ENCODE measurements at regions not wholly inside any gene's neighbourhood (a gene's known extent, or its start where the extent isn't known, plus 50 kb on each side); places are given as distances from the start of the nearest gene placed in this dataset.

DNA sequence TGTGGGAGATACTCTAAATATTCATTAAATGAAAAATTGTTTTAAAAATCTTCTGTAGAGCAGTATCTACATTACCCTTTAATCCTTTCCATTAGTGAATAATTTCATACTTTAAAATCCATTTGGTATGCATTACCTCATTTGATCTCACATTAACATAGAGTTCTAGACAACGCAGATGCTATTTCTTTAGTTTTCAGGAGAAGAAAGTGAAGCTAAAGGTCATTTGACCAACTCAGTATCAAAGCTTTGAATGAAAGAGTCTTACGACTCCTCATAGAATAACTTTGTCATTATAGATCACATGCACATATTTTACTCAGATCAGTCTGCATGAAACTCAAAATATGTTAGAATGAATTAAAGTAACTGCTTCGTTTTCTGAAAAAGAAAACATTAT is 460.2 kb downstream of the DNAJB9 start:
- RAD21 ChIA-PET (ENCODE audit: unreplicated experiment) = no interaction called here
- BruUV-seq (replicated peaks) = no TSS peak
- no peaks in the 10 kb centered on the region for H3K36me3 ChIP-seq (ENCODE audit: control insufficient read depth in 2 of 2, insufficient read depth in 2 of 2, low read length in 1 of 2)
- intact Hi-C loops (cut with micrococcal nuclease; ENCODE audit: unreplicated experiment) = no loop called here
- TF ChIP-seq, protein P1, sequence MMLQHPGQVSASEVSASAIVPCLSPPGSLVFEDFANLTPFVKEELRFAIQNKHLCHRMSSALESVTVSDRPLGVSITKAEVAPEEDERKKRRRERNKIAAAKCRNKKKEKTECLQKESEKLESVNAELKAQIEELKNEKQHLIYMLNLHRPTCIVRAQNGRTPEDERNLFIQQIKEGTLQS (IDR thresholded peaks at IDR 0.05; ENCODE audit: borderline replicate concordance, extremely low read depth, low read depth, low read length) = no peak
- TF ChIP-seq SMAD1 (IDR thresholded peaks at IDR 0.05; ENCODE audit: low read depth, partially characterized antibody) (no peak), ZNF207 (IDR thresholded peaks at IDR 0.05; ENCODE audit: borderline replicate concordance) (no peak), LARP7 (IDR thresholded peaks at IDR 0.05) (no peak), TCF7 (IDR thresholded peaks at IDR 0.05; ENCODE audit: borderline replicate concordance) (no peak), SMARCA5 (IDR thresholded peaks at IDR 0.05) (no peak), ZBED1 (IDR thresholded peaks at IDR 0.05; ENCODE audit: borderline replicate concordance) (no peak), CHD2 (IDR thresholded peaks at IDR 0.05; ENCODE audit: borderline replicate concordance, low read depth, low read length) (no peak), MTA3 (IDR thresholded peaks at IDR 0.05; ENCODE audit: borderline replicate concordance, low read length) (no peak), EZH2 (IDR thresholded peaks at IDR 0.05; ENCODE audit: borderline replicate concordance, control insufficient read depth, low read depth, low read length) (no peak)
- TF ChIP-seq, protein P2, sequence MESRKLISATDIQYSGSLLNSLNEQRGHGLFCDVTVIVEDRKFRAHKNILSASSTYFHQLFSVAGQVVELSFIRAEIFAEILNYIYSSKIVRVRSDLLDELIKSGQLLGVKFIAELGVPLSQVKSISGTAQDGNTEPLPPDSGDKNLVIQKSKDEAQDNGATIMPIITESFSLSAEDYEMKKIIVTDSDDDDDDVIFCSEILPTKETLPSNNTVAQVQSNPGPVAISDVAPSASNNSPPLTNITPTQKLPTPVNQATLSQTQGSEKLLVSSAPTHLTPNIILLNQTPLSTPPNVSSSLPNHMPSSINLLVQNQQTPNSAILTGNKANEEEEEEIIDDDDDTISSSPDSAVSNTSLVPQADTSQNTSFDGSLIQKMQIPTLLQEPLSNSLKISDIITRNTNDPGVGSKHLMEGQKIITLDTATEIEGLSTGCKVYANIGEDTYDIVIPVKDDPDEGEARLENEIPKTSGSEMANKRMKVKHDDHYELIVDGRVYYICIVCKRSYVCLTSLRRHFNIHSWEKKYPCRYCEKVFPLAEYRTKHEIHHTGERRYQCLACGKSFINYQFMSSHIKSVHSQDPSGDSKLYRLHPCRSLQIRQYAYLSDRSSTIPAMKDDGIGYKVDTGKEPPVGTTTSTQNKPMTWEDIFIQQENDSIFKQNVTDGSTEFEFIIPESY (IDR thresholded peaks at IDR 0.05) = no peak
- TF ChIP-seq, protein P3, sequence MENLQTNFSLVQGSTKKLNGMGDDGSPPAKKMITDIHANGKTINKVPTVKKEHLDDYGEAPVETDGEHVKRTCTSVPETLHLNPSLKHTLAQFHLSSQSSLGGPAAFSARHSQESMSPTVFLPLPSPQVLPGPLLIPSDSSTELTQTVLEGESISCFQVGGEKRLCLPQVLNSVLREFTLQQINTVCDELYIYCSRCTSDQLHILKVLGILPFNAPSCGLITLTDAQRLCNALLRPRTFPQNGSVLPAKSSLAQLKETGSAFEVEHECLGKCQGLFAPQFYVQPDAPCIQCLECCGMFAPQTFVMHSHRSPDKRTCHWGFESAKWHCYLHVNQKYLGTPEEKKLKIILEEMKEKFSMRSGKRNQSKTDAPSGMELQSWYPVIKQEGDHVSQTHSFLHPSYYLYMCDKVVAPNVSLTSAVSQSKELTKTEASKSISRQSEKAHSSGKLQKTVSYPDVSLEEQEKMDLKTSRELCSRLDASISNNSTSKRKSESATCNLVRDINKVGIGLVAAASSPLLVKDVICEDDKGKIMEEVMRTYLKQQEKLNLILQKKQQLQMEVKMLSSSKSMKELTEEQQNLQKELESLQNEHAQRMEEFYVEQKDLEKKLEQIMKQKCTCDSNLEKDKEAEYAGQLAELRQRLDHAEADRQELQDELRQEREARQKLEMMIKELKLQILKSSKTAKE (IDR thresholded peaks at IDR 0.05; ENCODE audit: low read depth, poor library complexity, severe bottlenecking) = no peak
- TF ChIP-seq, protein P4, sequence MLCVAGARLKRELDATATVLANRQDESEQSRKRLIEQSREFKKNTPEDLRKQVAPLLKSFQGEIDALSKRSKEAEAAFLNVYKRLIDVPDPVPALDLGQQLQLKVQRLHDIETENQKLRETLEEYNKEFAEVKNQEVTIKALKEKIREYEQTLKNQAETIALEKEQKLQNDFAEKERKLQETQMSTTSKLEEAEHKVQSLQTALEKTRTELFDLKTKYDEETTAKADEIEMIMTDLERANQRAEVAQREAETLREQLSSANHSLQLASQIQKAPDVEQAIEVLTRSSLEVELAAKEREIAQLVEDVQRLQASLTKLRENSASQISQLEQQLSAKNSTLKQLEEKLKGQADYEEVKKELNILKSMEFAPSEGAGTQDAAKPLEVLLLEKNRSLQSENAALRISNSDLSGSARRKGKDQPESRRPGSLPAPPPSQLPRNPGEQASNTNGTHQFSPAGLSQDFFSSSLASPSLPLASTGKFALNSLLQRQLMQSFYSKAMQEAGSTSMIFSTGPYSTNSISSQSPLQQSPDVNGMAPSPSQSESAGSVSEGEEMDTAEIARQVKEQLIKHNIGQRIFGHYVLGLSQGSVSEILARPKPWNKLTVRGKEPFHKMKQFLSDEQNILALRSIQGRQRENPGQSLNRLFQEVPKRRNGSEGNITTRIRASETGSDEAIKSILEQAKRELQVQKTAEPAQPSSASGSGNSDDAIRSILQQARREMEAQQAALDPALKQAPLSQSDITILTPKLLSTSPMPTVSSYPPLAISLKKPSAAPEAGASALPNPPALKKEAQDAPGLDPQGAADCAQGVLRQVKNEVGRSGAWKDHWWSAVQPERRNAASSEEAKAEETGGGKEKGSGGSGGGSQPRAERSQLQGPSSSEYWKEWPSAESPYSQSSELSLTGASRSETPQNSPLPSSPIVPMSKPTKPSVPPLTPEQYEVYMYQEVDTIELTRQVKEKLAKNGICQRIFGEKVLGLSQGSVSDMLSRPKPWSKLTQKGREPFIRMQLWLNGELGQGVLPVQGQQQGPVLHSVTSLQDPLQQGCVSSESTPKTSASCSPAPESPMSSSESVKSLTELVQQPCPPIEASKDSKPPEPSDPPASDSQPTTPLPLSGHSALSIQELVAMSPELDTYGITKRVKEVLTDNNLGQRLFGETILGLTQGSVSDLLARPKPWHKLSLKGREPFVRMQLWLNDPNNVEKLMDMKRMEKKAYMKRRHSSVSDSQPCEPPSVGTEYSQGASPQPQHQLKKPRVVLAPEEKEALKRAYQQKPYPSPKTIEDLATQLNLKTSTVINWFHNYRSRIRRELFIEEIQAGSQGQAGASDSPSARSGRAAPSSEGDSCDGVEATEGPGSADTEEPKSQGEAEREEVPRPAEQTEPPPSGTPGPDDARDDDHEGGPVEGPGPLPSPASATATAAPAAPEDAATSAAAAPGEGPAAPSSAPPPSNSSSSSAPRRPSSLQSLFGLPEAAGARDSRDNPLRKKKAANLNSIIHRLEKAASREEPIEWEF (IDR thresholded peaks at IDR 0.05; ENCODE audit: insufficient replicate concordance, low read depth, low read length) = no peak
- DNase-seq (ENCODE audit: low read depth, low spot score) (no peak), FAIRE-seq (no peak), ATAC-seq (no peak)
- H4K20me1 ChIP-seq (ENCODE audit: control insufficient read depth, insufficient read depth) = no peaks in the 10 kb centered on the region
- no peak overlapping the region for H2AFZ ChIP-seq (ENCODE audit: control insufficient read depth, low read depth, low read length)
- CTCF ChIA-PET = interaction anchor here (0.7 kb wide), 1 partner anchor 731 kb away, joined by 3 read pairs; no protein-coding TSS in a partner anchor
- no peaks in the 10 kb centered on the region for H3K79me2 ChIP-seq (ENCODE audit: control insufficient read depth, insufficient read depth, low read length)
- in situ Hi-C loops (cut with MboI) = no loop called here
- no peaks in the 10 kb centered on the region for H3K9me3 ChIP-seq (replicated peaks; ENCODE audit: control insufficient read depth, insufficient read depth, low read length)
- POLR2A ChIA-PET = no interaction called here
- no peaks in the 10 kb centered on the region for H3K27me3 ChIP-seq (replicated peaks in 1 of 2; ENCODE audit: control insufficient read depth in 2 of 2, insufficient read depth in 2 of 2, low read length in 1 of 2)
- H3K27ac ChIP-seq (ENCODE audit: control insufficient read depth, insufficient read depth) = no peak overlapping the region
- no peak overlapping the region for H3K4me2 ChIP-seq (ENCODE audit: control insufficient read depth, insufficient read depth)
- no peak overlapping the region for H3K4me3 ChIP-seq
- H3K9ac ChIP-seq (ENCODE audit: control insufficient read depth, insufficient read depth, low read length) = no peak overlapping the region
- SMC1A ChIA-PET (ENCODE audit: uncharacterized antibody, unreplicated experiment) = interaction anchor here (0.6 kb wide), 1 partner anchor 48 kb away, joined by 3 read pairs; no protein-coding TSS in a partner anchor
- 23% methylated on average over 3 of the region's 3 CpGs for WGBS (ENCODE audit: insufficient coverage, insufficient replicate concordance, low lambda C conversion rate, missing lambda C conversion rate)
- H3K4me1 ChIP-seq (ENCODE audit: control insufficient read depth, insufficient read depth, low read length) = no peaks in the 10 kb centered on the region
